GM12891 (cell line): ENCODE measurements at regions not wholly inside any gene's neighbourhood (a gene's known extent, or its start where the extent isn't known, plus 50 kb on each side); places are given as distances from the start of the nearest gene placed in this dataset.

Experiments
- POLR2A ChIP-seq: IDR thresholded peaks from 2 replicates; pipeline ENCODE4 v1.6.1; 2011; ENCODE audit warnings: low read depth, low read length, control low read depth
- POLR2AphosphoS5 ChIP-seq: IDR thresholded peaks from 2 replicates; pipeline ENCODE4 v1.6.1; 2011; ENCODE audit warnings: low read depth, low read length, control low read depth
- SPI1 ChIP-seq: IDR thresholded peaks from 2 replicates; pipeline ENCODE4 v1.6.1; 2011; ENCODE audit warnings: low read depth, low read length, control low read depth
- TAF1 ChIP-seq: IDR thresholded peaks from 2 replicates; pipeline ENCODE4 v1.6.1; 2011; ENCODE audit warnings: low read depth, low read length, control low read depth

GRCh38 chr11:79578116-79578515 is 137.3 kb upstream of the TENM4 start:
- TF ChIP-seq POLR2A (no peak), POLR2AphosphoS5 (no peak), SPI1 (no peak), TAF1 (no peak)
